DMS79 treated with DMSO at 0.1 percent for 48 hours (cell line): ENCODE measurements at regions not wholly inside any gene's neighbourhood (a gene's known extent, or its start where the extent isn't known, plus 50 kb on each side); places are given as distances from the start of the nearest gene placed in this dataset.
"Not testable (repeated sequence)": the region's sequence is repeated elsewhere in the genome, so short reads cannot be mapped to it uniquely, and the experiment has no call there.

ENCODE experiments used
- DNase-seq: peaks from one replicate; lab custom pipeline; 2025; lab: John Stamatoyannopoulos, UW

DNA sequence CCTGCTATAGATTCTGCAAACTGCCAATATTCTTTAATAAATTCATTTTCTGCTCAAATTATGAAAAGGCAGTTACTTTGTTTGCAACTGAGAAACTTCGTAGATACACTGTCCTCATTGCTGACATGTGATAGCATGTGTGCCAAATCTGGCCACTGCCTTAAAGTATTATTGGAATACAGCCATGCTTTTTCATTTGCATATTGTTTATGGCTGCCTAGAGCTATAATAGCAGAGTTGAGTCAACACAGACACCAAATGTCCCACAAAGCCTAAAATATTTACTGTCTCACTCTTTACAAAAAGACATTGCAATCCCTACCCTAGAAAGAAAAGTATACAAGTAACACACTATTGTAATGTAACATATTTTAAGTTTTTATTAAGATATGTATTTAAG is 647.4 kb downstream of the XPNPEP1 start:
- no peak for DNase-seq

DNA sequence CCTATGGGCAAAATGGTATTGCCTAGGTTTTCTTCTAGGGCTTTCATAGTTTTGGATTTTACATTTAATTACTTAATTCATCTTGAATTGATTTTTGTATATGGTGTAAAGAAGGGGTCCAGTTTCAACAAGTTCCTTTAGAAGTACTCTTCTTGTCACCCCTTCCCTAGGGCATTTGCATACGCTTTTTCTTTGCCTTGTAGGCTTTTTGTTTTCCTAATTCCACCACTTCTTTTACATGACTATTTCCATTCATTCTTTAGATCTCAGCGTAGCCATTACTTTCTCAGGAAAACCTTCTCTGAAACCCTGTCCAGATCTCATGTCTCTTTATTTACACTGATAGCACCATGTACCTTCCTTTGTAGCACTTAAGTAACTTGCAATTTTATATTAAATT is 648.6 kb downstream of the XPNPEP1 start:
- no peak for DNase-seq

DNA sequence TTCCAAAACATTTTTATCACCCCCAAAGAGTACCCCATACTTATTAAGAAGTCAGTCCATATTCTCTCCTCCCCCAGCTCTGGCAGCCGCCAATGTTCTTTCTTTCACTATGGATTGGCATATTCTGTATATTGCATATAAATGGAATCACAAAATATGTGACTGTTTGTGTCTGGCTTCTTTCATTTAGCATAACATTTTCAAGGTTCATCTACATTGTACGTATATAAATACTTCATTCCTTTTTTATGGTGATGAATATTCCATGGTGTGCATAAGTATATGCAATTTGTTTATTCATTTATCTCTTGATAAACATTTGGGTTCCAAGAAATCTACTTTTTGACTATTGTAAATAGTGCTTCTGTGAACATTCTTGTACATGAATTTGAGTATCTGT is 653.1 kb downstream of the XPNPEP1 start:
- DNase-seq = no peak

DNA sequence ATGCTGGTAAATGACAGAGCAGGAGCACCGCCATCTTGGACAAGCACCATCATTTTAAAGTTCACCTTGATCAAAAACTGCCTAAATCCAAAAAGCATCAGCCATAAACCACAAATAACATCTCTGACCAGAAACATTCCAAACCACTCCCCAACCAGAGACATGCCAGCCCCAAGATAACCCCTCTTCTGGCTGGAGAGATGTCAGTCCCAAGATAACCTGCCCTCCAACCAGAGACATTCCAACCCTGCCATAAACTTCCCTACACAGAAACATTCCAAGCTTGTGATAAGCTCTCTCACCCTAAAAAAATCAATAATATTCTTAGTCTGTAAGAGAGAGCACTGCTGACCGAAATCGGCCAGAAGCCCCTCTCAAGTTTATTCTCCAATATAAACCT is 659.3 kb downstream of the XPNPEP1 start:
- DNase-seq = no peak

DNA sequence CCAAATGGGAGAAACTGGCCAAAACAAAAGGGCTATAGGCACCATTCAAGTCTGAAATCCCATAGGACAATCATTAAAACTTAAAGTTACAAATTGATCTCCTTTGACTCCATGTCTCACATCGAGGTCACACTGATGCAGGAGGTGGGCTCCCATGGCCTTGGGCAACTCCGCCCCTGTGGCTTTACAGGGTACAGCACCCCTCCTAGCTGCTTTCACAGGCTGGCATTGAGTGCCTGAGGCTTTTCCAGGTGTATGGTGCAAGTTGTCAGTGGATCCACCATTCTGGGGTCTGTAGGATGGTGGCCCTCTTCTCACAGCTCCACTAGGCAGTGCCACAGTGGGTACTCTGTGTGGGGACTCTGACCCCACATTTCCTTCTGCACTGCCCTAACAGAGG is 662.1 kb downstream of the XPNPEP1 start:
- no peak for DNase-seq

DNA sequence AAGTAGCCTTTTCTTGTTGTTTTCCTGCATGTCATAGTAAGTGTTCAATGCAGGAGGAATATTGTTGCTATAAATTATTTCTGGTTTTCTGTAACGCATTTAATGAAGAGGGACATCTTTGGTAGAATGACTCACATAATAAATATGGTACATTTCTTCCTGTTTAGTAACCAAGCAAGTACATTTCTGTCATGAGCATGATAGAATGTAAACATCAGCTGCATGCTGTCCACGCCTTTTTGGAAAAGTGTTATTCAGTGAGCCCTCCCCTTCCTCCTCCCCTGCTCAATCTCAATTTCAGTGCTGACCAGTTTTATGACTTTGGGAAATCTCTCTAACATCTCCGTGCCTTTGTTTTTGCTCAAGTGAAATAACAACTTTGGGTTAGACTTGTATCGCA is 664.0 kb downstream of the XPNPEP1 start:
- DNase-seq = no peak

DNA sequence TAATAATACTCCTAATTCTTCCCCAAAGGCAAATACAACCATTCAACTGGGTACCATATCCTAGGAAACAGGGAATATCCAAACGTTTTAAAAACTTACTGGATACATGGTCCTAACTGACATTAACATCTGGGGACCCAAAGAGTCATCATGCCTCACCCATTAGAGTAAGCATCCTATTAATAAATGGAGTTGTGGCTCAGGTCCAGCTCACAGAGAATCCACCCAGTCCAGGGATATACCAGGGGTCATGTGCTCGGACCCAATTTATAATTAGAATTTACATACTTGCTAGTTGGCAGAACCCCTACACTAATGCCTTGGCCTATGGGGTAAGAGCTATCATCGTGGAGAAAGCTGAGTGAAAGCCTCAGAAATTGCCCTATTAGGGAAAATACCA is 670.0 kb downstream of the XPNPEP1 start:
- DNase-seq = no peak

DNA sequence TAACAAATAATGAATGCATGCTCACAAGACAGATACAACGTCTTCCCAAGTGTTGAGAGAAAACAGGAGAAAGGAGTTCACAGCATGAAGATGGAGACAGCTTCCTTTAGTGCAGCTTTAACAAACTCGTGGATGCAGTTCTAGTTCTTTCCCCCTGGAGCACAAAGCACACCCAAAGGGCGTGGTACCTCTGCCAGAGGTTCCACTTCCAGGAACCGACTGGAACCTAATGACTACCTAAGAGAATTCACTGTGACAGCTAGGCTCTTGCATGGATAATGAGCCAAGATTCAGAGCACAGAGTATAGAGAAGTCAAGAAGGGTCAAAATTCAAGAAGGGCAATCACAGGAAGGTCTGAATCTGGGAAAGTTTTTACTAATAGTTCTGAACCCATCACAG is 673.2 kb downstream of the XPNPEP1 start:
- no peak for DNase-seq

DNA sequence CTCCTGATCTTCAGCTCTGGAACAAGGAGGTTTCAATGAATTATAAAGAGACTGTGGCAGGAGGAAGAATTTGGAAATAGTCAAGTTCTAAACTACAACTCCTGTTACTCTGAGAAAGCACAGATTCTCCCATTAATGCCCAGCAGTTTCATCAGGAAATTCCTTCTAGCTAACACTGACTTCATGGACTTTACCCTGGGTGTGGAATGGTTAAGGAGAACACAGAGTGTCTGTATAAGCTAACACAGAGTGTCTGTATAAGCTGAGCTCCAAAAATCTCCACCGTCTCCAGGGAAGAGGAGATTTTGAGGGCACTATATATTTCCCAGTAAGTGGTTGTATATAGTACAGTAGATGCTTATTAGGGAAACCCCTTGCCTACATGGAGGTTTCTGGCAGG is 675.5 kb downstream of the XPNPEP1 start:
- no peak for DNase-seq

DNA sequence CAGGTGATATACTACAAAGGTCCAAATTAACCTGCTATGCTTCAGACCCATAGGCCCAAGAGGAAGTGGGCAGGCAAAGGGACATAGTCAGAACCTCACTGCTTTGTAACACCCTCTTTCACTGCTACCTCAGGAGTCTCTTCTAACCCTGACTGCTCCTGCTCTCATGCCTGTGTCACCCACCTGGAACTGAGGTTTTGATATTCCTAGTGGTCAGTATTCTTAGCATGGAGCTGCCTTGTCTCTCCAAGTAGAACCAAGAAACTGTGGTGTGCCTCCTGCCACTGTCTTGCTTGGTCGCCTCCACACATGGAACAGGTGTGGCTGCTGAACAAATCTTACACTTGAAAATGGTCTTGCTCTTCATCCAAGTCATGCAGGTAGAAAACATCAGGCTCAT is 677.5 kb downstream of the XPNPEP1 start:
- no peak for DNase-seq

DNA sequence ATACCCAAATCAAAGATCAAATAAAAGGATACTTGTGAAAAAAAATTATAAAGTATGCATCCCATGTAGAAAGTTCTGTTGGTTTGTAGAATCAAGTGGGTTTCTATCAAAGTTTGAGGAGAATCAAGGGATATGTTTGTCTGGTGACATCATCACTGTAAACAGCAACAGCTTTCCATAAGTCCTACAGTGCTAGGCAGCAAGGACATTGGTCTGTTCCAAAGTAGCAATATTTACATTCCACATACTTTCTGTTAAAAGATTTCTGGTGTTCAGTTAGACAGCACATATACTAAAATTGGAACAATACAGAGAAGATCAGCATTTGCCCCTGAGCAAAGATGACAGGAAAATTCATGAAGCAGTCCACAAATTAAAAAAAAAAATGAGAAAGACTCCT is 683.9 kb downstream of the XPNPEP1 start:
- no peak for DNase-seq

DNA sequence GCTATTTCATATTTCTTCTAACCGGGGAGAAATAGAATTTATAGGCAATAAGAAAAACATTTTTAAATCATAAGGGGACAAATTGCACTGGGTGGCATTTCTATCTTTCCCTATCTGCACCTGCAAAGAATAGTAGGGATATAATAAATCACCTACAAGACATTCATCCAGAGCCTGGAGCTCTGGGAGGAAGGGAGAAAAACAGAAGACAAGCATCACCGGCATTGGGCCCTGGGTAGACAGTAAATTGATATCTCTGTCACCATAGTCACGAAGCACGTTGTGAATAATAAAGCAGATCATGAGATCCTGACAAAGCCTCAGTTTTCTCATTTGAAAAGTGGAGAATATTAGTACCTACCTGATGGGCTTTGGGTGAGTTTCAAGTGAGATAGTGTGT is 685.6 kb downstream of the XPNPEP1 start:
- DNase-seq = no peak

DNA sequence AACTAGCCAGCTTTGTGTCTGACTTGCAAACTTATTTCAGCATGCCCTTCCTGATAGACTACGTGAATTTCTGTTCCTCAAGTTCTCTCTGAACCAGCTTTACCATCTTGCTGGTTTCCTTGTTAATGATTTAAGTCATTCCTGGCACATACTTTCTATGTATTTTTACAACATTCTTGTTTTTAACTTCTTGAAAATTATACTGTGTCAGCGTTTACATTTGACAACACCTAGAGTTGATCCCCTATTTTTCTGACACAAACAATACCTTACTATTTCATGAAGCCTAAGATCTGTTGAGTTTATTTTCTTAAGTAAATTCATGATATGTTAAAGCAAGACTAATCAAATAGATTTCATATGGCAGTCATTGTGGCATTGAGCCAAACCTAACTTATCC is 686.3 kb downstream of the XPNPEP1 start:
- no peak for DNase-seq

DNA sequence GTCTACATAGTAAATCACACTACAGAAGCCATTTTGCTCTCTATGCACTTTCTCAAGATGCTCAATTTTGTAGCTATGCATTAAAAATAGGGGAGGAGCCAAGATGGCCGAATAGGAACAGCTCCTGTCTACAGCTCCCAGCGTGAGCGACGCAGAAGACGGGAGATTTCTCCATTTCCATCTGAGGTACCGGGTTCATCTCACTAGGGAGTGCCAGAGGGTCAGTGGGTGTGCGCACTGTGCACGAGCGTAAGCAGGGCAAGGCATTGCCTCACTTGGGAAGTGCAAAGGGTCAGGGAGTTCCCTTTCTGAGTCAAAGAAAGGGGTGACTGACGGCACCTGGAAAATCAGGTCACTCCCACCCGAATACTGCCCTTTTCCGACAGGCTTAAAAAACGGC is 699.8 kb downstream of the XPNPEP1 start:
- DNase-seq = not testable (repeated sequence)

DNA sequence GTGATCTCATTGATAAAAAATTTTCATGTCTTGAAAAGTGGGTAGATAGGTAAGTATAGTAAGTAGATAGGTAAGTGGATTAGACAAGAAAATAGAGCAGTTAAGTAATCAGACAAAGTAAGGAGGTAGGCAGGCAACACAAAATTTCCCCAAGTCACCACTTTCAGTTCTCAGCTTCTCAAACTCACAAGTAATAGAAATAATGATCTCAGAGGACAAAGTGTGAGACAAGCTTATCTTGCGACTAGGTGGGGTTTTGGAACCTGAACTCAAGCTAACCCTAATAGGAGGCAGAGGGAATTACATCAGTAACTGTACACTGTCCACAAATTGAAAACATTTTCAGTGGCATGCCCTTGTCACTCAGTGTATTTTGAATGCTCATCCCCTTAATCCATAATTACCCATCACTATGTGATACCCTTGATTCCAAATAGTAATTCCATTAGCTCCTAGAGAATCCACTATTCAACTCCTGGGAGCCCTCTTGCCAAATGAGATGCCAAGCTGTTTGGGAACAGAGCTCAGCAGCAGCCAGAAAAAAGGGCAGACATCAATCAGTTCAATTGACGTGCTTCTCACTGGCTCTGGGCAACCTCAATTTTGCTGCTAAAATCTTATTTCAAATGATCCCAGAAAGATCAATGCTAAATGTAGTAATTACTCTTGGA is 703.2 kb downstream of the XPNPEP1 start:
- DNase-seq = no peak

DNA sequence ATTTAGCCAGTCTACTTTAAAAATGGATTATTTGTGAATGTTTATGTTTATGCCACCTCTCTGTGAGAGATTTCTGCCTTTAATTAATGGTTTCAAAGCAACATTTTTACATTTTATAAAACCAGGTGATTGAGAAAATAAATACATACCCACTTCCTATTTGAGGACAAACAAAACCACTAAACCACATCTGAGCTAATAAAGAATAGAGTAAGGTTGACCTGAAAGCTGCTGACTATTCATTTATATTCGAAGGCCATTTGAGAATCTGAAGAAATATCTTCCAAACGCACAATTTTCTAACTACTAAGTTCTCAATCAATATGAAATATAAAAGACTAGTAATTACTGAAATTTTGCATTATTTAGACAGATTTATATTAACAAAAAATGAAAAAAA is 705.1 kb downstream of the XPNPEP1 start:
- no peak for DNase-seq

DNA sequence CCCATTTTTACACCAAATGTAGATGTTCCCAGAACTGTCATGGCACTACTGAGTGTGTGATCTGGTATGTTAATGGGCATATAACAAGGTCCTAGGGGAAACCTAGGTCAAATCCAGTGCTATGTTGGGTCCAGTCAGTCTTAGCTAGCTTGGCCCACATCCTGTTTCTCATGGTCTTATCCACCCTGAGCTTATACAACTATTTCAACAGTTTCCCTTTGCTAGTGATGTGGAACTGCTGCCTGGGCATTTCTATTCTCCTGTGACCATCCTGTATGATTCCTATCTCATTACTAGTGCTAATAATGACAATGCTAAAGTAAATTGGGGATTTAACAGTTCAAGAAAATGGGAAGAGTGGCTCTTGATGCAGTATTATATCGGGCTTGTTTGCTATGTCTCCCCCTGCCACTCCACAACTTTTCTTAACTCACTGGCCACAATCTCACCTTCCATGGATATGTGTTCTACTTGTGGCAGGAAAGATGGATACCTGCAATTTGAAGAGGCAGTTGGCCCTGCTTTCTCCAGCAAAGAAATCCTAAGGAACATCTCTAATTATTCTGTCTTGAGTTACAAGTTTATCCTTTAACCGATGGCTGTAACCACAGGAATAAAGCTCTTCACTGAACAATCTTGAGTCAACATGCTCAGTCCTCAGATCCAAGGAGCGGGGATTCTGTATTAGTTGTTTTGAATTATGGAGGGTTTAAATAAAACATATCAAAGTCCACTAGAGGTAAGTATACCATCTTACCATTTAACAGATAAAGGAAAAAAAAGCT is 707.8 kb downstream of the XPNPEP1 start:
- no peak for DNase-seq

DNA sequence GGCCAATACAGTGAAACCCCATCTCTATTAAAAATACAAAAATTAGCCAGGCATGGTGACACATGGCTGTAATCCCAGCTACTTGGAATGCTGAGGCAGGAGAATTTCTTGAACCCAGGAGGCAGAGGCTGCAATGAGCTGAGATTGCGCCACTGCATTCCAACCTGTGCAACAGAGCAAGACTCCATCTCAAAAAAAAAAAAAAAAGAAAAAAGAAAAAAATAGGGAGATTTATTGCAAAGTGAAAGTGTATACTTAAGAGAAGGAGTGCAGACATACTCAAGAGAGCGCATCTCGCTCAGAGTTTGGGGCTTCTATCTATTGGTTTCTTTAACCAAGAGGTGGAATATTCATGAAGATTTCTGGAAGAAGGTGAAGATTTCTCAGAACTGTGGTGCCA is 708.4 kb downstream of the XPNPEP1 start:
- DNase-seq = not testable (repeated sequence)

DNA sequence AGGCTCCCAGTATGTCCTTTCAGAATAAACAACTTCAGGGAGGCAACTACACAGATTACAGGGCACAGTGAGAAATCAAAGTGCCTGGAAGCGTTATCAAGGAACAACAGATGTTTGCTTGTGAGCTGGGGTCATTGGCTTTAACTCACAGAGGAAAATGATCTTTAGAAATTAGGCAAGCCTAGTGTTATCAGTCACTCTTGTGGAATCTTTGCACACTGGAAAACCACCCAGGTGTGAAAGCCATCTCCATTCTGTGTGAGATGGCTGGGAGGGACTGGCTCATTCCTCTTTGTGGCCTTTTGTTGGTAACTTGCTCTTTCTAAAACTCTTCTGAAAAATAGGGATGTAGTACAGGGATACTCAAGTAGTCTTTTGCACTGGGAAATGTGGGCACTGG is 716.0 kb downstream of the XPNPEP1 start:
- no peak for DNase-seq

DNA sequence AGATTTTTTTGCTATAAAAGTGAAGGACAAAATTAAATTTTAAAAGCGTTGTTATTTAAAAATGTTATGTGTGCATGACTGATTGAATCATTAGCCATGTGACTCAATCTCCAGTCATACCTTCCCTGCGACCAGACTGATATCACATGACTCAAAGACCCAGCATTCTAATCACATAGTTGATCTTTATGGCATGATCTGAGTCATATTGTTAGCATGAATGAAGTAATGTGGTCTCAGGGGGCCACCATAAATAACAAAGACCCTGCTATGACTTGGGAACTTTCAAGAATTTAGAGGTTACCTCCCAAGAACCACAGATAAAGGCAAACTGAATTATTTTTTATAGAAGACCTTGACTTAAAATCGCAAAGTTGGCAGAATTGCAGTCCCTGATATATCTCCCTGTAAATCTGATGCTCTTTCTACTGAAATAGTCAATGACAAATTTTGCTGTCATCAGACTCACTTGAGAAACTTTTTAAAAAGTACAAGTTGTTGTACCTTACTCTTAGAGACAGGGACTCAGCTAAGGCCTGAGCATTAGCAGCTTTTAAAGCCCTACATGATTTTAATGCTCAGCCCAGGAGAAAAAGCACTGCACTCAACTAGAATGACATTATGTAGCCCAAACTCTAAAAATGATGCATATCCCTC is 717.3 kb downstream of the XPNPEP1 start:
- DNase-seq = no peak

DNA sequence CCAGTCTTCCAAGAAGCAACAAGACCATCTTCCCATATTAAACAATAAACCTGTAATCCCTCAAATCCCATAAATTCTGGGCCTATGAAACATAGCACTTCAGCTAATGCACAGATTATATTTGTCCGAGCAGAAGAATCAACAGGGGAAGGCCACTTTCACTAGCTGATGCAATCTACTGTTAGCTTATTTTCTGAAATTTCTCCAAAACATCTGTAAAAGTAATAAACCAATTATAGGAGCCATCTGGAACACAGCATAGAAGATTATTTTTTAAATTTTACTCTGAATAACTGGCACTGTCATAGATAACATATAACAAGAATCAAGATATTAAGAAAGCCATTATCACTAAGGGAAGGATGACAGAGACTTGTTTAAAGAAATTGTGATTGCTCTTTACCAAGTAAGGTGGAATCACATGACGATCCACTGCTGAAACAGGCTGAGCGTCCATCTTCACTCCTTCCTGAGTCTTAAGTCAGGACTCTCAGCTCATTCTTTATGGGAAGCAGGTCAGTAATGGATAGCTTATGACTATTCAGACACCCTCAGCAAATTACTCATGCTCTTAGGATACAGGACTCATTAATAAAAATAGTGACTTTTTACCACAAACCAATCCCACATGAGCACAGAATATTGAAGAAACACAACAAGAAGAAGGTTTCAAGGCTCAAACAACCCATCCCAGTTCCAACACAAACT is 719.5 kb downstream of the XPNPEP1 start:
- DNase-seq = no peak

DNA sequence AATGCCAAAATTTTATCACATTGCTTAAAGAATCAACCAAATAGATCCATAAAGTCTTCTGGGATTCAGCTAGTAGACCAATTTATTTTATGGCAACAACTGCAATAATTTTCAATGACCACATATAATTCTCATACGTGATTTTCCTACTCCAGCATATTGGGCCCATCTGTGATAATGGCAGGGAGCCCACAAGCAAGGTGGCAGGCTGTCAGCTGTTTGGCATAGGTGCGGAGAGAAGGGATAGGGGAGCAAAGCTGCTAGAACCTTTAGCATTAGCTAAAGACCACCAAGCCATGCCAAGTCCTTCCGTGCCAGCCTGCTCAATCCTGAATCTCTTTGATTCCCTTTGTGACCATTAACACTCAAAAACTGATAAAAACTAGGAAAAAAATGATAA is 721.2 kb downstream of the XPNPEP1 start:
- no peak for DNase-seq

DNA sequence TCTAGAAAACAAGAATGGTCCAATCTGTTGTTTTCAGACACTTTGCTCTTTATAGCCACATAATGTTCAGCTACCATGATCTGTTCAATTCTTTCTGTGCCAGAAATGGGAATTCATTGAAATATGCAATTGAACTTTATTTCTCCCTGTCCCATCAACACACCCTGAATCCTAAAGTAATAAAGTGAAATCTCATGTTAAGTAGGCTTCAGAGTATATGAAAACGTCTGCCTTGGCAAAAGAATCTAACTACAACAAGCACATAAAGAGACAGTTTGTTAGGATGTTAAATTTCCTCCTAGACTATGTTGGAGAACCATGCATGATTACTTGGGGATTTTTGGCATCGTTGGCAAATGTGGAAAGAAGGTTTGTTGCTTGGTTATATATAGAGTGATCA is 722.7 kb downstream of the XPNPEP1 start:
- no peak for DNase-seq
